Right renal cortex interstitium (tissue), 3 donors: ENCODE measurements at regions not wholly inside any gene's neighbourhood (a gene's known extent, or its start where the extent isn't known, plus 50 kb on each side); places are given as distances from the start of the nearest gene placed in this dataset.

ENCODE experiments used
- DNase-seq, 3 donors: peaks; one replicate each; pipeline ENCODE4 v3.0.0-alpha.2; 2013; ENCODE audit warnings: low read depth in 3 of 3, low spot score in 2 of 3

DNA sequence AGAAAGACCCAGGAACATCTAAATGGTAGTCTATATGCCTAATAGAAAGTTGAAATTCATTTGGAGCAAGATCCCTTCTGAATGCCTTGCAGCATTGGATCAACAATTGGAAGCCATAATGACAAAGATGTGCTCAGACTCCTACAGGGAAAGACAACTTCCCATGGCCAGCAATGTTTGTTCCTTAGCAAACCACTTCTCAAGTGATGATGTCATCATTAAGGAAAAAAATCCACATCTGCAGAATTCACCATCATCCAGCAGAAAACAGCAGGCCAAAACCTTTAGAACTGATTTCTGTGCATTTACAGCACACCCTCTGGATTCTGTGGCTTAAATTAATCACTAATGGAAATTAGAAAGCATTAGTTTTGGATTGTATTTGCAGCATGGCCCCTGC is 82.4 kb upstream of the ZIC3 start:
- no peak for DNase-seq

DNA sequence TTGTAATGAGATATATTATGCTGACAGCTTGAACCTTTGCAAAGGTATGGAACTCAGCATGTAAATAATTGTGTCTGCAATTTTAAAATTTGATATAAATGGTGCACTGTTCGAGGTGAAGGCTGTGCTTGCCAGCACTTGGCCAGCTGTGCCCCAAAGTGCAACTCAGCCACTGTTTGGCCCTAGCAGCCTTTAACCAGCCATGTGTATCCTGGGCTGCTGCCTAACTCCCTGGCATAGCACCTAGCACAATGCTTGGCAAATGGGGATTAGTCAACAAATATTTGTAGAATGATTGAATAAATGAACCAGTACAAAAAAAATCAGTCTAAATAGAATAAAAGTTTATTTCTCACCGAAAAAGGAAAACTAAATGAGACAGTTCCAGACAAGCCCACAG is 83.8 kb upstream of the ZIC3 start:
- no peak for DNase-seq

DNA sequence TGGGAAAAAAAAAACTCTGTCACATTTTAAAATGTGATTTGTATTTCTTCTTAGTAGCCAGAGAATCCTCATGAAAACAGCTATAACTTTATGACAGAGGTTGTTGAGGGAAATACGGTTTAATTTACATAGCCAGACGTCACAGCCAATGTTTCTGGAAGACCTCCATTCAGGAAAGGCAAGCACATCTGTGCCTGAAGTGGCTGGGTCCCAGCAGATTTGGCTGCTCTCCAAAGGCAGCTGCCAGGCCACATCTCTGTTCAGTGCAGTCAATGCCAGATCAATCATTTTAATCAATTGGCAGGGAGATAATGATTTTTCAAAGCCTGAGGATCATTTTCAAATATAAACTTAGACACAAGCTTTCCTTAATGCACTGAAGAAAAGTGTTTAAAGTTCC is 86.5 kb upstream of the ZIC3 start:
- no peak for DNase-seq

DNA sequence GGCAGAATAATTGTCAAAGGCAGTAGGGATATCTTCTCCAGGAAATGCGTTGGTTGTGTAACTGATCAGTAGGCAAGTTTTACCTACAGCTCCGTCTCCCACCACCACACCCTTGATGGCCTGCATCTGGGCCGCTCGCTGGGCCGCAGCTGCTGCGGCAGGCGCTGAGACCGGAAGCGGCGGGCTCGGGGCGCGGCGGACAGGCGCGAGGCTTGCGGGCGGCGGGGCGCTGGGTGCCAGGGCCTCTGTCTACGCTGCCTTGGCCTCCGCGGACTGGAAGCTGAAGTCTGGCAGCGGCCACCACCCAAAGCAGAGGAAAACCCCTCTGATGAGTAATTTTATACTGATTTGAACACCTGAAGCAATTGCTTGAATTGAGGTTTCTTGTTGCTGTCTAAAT is 124.2 kb upstream of the ZIC3 start:
- DNase-seq, result no peak

DNA sequence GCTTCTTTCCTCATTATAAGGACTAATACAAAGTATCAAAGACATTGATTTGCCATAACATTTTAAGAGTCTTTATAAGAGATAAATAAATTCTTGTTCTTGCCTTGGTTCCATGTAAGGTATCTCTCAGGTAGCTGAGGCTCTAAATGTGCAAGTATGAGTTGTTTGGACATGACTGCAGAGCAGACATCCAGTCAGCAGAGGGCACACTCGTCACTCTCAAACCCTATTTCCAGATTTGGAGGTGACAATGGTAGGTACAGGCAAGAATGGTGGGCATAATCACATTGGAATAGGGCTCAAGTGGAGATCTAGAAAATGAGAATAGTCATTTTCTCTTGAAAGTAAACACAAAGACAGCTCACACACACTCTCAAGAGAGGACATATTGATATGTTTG is 133.3 kb upstream of the ZIC3 start:
- no peak for DNase-seq

DNA sequence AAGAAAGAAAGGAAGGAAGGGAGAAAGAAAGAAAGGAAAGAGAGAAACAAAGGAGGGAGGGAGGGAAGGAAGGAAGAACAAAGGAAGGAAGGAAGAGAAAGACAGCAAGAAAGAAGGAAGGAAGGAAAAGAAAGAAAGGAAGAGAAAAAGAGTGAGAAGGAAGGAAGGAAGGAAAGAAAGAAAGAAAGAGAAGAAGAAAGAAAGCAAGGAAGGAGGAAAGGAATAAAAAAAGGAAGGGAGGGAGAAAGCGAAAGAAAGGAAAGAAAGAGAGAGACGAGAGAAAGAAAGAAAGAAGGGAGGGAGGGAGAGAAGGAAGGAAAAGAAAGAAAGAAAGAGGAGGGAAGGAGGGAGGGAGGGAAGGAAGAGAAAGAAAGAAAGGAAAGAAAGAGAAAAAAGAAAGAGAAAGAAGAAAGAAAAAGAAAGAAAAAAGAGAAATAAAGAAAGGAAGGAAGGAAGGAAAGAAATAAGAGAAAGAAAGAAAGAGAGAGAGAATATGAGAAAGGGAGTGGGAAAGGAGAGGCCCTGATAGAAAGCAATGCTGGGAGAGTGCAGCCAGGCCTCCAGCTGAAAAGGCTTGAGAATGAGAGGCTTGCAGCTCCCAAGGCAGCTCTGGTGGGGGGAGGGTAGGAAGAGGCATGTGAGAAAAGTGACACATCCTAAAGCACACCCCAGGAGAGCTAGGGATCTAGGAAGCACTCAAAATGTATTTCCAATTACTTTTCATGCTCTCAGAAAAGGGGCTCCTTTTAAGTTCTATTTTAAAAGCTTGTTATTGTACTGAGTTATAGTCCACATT is 134.0 kb upstream of the ZIC3 start:
- no peak for DNase-seq

DNA sequence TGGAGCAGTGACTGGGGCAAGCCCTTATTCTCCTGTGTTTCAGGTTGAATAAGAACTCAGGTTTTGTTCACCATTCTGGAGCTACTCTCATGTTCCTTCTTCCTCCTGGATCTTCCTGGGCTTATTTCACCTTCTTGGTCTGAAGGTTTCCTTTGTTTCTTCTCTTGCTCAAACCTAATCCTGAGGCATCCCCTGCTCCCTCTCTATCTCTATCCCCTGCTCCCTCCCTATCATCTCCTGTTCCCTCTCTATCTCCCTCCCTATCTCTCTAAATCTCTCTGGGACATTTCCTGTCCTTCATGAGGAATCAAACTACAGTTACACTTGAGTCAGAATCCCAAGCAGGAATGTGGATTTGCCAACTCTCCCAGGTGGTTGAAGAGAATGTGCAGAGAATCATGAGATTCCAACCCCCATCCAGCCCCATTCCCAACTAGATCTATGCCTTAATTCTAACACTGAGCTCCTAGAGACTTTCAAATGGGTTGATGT is 134.9 kb upstream of the ZIC3 start:
- no peak for DNase-seq

DNA sequence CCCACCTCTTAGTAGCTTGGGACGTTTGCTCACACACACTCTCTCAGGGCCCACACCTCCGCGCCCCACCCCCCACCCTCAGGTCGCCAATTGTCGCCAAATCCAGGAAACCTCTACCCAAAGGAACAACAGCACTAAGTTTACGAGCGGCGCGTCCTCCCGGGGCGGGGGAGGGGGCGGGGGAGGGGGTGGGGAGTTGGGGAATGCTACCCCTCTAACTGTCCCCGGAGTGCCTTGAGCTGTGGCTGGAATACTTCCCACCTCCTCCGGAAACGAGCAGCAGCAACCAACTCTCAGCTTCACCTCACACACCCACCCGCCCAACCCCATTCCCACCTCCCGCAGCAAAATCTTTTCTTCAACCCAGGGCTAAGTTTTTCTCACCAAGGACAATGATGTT is 135.6 kb upstream of the ZIC3 start:
- no peak for DNase-seq

DNA sequence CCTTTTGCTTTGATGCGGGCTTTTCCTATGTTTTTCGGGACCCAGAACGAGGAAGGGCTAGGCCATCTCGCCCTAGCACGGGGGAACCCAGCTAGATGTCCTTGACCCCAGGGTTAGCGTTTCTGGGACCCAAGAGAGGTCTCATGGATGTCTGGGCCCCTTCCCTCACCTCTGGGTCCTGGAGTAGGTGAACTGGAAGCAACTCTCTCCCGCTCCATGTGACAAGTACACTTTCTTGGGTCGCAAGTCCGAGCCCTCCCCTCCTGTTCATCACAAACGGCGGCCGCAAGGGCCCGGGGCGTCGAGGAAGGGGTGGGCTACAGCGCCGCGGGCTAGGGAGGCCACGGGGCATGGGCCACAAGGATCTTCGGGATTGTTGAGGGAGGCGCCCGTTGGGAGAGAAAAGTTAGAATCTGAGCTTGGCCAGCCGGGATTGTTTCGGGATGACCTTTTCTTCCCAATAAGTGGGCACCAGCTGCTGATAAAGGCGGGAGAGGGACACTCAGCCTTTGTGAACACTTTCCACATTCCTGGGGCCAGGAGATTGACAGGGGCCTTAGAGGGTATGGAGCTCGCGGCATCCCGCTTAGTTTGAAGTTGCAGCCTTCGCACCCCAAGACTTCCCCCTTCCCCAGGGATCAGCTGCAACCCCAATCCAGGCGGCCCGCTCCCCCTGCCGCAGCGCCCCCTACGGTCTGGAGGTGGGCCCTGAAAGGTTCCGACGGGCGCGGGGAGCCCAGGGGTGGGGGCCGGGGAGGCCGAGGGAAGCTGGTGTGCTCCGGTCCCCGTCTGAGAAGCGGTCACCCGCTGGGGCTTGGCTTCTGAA is 136.9 kb upstream of the ZIC3 start:
- no peak for DNase-seq

DNA sequence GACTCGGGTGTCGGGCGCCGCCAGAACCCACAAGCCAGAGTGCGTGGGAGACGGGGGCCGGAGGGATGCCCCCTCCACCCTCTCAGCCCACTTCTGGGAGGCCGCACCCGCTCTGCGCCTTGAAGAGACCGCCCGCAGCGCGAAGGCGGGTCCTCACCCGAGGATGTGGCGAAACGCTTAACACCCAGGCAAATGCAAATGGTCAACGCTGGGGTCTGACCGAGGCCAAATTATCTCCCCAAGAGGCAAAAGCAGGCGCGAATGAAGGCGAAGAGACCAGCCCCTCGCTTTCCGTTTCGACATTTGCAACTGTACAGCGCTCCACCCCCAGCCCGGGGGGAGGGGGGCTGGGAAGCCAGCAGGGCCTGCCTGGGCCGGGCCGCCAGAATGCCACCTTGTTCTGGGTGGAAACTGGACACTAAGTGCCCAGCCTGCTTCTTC is 137.7 kb upstream of the ZIC3 start:
- DNase-seq, result no peak

DNA sequence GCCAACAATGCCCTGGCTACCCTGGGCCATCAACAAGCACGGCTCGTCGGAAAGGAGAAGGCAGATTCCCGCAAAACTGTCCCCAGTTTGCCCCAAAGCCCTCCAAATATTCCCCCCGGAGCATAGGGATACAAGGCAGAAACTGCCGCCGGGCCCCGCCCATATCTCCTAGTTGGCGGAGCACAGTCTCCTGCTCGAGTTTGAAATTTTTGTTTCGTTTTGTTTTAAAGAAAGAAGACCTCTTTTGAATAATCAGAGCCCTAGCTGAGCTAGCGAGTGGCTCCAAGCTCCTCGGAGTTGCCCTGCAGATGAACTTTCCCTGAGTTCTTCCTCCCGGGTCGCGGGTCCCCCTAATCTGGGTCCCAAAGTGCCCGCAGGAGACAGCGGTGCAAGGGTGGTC is 138.1 kb upstream of the ZIC3 start:
- DNase-seq, result no peak

DNA sequence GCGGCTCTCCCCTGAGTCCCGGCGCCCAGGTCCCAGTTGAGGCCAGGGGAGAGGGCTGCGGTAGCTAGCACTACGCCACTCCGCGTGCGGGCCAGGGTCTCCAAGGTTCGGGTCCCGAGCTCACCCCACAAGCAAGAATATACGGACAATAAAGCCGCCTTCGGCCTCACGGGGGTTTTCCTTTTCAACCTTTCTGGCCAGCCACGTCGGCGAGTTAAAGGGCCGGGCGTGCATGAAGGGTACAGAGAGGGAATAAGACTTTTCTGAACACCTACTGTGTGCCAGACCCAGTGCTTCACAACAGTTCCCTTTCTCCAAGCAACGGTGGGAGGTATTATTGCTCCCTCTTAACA is 138.5 kb upstream of the ZIC3 start:
- no peak for DNase-seq

DNA sequence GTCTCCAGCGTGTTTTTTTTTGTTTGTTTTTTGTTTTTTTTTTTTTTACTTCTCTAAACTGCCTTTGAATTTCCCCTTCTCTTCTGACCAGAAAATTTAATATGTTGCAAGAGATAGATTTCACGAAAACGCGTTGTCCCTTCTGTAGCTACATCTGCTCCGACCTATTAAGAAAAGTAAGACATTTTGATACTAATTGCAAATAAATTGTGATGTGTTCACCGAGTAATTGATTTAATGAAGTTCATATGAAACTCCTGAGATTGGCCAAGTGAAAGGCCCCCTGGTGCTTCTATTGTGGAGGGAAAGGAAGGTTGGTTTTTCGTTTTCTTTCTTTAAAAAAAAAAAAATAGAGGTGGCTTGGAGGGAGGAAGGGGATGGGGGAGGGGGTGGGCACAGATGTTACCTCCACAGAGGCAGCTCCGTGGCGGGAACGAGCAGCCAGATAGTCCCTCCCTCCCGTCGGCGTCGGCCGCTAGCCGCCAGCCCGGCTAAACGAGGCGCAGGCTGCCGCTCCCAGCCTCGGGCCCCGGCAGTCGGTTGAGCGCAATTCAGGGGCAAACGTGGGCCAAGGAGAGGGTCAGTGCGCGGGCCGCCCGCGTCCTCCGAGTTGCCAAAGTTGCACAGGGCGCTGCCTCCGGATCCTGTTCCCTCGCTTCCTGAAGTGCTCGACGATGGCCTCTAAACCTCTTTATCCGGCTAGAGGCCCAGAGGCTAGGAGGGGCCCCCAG is 139.1 kb upstream of the ZIC3 start:
- no peak for DNase-seq

DNA sequence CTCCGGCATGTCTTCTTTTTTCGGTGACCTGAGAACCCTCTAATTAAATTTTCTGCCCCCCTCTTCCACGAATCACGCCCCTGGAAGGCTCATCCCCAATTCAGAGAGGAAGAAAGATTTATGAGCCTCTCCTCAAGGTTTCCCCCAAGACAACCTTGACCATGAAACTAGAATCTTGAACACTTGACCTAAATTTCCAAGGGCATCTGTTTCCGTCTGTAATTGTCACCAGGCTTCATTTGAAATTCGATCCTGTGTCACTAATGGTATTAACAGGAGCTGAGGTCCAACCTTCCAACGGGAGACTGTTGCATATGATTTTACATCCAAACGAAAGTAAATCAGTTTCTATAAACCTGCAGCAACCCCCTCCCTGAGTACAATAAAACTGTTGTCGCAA is 139.9 kb upstream of the ZIC3 start:
- DNase-seq, result no peak

DNA sequence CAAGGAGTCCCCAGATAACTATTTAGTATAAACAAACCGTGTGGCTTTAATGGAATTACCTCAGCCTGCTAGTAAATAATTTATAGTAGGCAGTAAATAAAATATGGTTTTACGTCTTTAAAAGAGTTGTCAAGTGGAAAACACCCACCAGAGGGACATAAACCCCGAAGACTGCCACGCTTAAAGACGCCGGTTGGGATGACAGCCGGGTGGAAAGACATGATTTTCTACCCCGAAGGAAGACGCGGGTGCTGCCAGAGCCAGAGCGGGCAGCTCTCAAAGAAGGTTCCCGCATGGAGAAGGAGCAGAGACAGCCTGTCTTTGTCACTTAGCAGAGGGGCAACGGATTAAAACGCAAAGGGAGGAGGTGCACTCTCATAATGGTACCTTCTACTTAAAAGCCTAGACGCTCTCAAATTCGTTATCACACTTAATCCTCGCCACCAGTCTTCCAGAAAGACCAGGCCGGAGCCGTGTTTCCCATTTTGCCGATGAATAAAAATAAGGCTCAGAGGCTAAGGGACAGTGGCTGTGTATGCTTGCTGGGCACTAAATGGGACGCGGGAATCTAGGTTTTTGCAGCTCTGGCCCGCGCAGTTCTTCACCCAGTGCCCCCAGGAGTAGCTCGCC is 140.5 kb upstream of the ZIC3 start:
- DNase-seq, result no peak

DNA sequence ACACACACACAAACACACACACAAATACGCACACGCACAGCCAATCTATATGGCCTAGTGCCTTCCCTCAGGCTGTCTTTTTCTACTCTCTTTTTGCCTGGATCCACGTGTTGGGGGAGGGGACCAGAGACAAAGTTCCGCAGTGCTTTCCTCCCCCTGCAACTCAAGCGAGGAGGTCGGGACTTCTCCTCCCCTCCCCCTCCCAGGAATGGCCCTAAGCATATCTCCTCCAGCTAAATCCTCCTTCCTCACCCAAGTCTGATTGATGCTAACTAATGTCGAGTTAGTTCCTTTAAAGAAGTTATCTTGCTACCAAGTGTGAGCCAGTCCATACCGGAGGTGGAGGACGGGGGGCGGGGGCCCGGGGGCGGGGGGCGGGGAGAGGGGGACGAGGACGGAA is 141.2 kb upstream of the ZIC3 start:
- DNase-seq, result no peak

DNA sequence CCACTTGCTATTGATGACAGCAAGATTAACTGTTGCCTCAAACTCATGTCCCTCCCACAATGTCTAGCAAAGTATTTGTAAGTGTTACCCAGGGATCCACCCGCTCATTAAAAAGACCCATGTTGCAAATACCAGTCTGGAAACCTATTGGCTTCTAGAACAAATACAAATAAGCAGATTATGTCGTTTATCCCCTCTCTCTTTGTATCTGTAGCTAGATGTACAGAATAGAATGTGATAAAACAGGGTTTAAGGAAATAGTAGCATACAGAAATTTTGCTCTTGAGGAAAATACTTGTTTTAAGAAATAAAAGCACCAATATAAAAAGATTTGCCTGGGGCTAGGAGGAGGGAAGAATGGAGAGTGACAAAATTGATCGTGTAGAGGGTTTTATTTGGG is 142.7 kb upstream of the ZIC3 start:
- no peak for DNase-seq

DNA sequence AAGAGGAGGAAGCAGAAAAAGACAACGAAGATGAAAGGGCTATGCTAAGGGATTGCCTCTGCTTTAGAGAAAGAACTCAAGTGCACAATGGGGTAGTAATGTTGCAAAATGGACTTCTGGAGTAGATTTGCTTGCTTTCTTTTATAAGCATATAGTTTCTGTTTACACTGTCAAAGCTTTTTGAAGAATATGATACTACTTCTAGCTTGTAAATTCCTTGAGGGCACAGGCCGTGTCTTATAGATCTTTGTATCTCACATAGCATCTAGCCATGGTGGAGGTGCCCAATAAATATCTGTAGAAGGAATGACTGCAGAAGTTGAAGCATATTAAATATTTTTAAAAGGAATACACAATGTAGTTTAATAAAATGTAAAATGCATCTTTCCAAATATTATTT is 147.8 kb upstream of the ZIC3 start:
- DNase-seq, result no peak

DNA sequence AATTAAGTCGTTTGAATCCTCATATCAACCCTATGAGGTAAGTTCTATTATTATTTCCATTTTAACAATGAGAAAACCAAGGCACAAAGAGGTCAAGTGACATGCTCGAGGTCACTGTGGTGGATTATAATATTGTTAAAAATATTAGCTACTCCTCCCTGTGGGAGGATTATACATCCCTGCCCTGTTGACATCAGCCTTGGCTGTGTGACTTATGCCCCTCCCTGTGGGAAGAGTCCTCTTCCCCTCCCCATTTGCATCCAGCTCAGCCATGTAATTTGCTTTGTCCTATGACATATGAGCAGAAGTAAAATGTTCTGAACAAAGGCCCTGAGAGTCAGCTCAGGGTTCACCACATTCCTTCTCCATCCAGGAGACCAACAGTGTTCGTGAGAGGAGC is 152.7 kb upstream of the ZIC3 start:
- no peak for DNase-seq

DNA sequence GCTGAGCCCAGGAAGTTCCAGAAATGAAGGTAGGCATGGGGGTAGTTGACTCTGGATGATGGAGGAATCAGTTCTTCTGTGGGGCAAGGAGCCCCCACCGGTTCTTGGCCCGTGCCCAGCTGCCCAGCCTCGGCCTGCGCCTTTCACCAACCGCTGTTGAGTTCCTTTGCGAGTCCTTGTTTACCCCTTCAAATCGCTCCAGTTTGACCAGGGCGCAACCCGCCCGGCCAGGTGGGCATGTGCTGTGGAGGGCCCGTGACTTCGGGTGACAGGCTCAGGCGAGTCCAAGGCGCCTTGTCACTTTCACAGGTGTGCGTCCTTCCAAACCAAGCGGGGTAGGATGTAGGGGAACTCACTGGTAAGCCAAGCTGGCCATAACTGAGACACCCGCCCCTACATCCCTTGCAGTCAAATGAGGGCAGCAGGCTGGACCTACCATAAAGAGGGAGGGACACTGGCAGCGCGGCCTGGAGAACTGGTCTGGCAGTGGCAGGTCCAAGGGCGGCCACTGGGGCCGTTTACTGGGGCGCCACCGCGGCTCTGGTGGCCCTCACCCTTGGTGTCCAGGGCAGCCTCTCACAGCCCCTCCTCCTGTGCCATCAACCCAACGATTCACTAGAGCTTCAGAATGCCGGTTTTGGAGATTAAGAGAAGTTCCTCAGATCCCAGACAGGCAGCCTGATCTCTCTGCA is 160.3 kb upstream of the ZIC3 start:
- DNase-seq, result no peak
